ENCODE measurements at regions not wholly inside any gene's neighbourhood (a gene's known extent, or its start where the extent isn't known, plus 50 kb on each side); places are given as distances from the start of the nearest gene placed in this dataset.

DNA sequence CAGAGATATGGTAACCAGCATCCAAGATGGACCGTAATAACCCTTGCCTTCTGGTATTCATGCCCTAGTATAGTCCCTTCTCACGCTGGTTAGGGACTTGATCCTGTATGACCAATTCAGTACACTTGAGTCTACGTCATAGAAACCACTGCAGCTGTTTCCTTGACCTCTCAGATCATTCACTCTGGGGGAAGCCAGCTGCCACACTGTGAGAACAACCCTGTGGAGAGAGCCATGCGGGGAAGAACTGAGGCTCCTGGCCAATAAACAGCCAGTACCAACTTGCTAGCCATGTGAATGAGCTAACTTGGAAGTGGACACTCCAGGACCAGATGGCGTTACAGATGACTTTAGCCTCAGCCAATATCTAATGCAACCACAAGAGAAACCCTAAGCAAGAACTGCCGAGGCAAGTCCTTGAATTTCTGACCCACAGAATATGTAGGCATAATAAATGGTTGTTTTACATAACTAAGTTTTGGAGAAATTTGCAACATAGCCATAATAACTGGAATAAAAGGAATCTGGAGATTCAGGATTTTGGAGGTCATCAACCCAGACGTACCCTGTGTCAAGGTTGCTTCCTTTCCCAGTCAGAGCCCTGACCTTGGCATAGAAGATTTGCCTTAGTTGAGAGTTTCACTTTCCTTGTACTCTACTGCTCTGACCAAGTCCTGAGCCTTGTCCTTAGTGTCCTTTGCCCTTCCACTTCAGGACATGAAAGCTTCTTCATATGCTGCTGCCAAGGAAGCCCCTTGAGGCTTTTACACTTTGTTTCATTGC, 87.3 kb upstream of the ZNF81 start:
- Histone ChIP-seq H3K27me3 (ENCODE audit: insufficient read depth) (peaks cover 11% of the 10 kb centered on the region; the same call in 1 of the 2 replicates), H3K4me3 (ENCODE audit: low read depth in 2 of 2, low read length in 1 of 2) (no peak overlapping the region), H3K36me3 (replicated peaks in 1 of 2; ENCODE audit: control insufficient read depth in 1 of 2, insufficient read depth in 2 of 2, low read length in 1 of 2) (no peaks in the 10 kb centered on the region), H3K9me2 (no peaks in the 10 kb centered on the region), H2AFZ (ENCODE audit: low read depth) (no peak overlapping the region), H3F3A (replicated peaks; ENCODE audit: insufficient read depth) (no peaks in the 10 kb centered on the region), H4K20me1 (ENCODE audit: insufficient read depth) (no peaks in the 10 kb centered on the region), H3K4me1 (ENCODE audit: control insufficient read depth in 1 of 2, insufficient read depth in 2 of 2, low read depth in 1 of 2, low read length in 1 of 2) (no peaks in the 10 kb centered on the region), H3K79me2 (ENCODE audit: insufficient read depth) (no peaks in the 10 kb centered on the region), H3K27ac (ENCODE audit: low read depth in 2 of 2, low read length in 1 of 2) (no peak overlapping the region), H3K9ac (no peak overlapping the region), H3K9me3 (no peaks in the 10 kb centered on the region), H3K4me2 (no peak overlapping the region)
- no peak for DNase-seq
- ChIA-PET CTCF (no interaction called here), POLR2A (no interaction called here)
- WGBS (ENCODE audit: low lambda C conversion rate): 17% methylated on average over 6 of the region's 7 CpGs
- TF ChIP-seq GABPA (IDR thresholded peaks at IDR 0.05; ENCODE audit: low read depth): no peak
- TF ChIP-seq EP300 (IDR thresholded peaks at IDR 0.05; ENCODE audit: borderline replicate concordance in 1 of 2, low read depth in 1 of 2, low read length in 1 of 2): no peak
- TF ChIP-seq MEF2A (IDR thresholded peaks at IDR 0.05; ENCODE audit: borderline replicate concordance, low read depth): no peak
- TF ChIP-seq FOSL2 (IDR thresholded peaks at IDR 0.05; ENCODE audit: borderline replicate concordance, low read depth): no peak
- TF ChIP-seq FOXJ3 (CRISPR knock-in tag; IDR thresholded peaks at IDR 0.05): no peak
- TF ChIP-seq, protein P1, sequence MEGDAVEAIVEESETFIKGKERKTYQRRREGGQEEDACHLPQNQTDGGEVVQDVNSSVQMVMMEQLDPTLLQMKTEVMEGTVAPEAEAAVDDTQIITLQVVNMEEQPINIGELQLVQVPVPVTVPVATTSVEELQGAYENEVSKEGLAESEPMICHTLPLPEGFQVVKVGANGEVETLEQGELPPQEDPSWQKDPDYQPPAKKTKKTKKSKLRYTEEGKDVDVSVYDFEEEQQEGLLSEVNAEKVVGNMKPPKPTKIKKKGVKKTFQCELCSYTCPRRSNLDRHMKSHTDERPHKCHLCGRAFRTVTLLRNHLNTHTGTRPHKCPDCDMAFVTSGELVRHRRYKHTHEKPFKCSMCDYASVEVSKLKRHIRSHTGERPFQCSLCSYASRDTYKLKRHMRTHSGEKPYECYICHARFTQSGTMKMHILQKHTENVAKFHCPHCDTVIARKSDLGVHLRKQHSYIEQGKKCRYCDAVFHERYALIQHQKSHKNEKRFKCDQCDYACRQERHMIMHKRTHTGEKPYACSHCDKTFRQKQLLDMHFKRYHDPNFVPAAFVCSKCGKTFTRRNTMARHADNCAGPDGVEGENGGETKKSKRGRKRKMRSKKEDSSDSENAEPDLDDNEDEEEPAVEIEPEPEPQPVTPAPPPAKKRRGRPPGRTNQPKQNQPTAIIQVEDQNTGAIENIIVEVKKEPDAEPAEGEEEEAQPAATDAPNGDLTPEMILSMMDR (IDR thresholded peaks at IDR 0.05): no peak
- no peak for TF ChIP-seq FOXM1 (IDR thresholded peaks at IDR 0.05; ENCODE audit: low read depth)
- no peak for TF ChIP-seq GATA2 (CRISPR knock-in tag; IDR thresholded peaks at IDR 0.05)
- TF ChIP-seq SIN3A (IDR thresholded peaks at IDR 0.05; ENCODE audit: borderline replicate concordance, low read depth, low read length): no peak
- no peak for TF ChIP-seq NRF1 (IDR thresholded peaks at IDR 0.05; ENCODE audit: low read depth, low read length)
- no peak for TF ChIP-seq TEAD4 (IDR thresholded peaks at IDR 0.05; ENCODE audit: borderline replicate concordance, insufficient read depth)
- TF ChIP-seq NFIC (IDR thresholded peaks at IDR 0.05; ENCODE audit: borderline replicate concordance): no peak

DNA sequence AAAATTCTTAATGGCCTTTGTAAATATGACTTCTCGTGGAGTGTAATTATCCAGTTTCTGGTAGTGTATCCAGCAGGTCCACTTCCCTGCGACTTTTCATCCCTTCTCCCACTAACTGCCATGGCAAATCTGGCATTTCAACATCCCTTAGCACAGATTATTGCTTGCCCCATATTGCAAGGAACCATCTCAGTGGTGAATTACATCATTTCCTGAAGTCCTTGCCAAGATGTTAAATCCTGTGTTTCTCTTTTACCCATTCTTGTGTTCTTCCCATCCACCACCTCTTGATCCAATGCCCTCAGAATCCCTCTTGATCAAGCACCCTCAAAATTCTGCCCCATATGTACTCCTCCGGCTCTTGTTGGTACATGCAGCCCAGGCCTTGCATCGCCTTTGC, 88.1 kb upstream of the ZNF81 start:
- no peak for DNase-seq
- H3K9me3 ChIP-seq: no peaks in the 10 kb centered on the region
- WGBS (ENCODE audit: low lambda C conversion rate): 15% methylated on average over 4 of the region's 4 CpGs
- ChIA-PET CTCF (no interaction called here), POLR2A (no interaction called here)
- H3K9me2 ChIP-seq: no peaks in the 10 kb centered on the region
- H3K9ac ChIP-seq: no peak overlapping the region
- H3K4me2 ChIP-seq: no peak overlapping the region
- H3F3A ChIP-seq (replicated peaks; ENCODE audit: insufficient read depth): no peaks in the 10 kb centered on the region
- H4K20me1 ChIP-seq (ENCODE audit: insufficient read depth): no peaks in the 10 kb centered on the region
- no peak overlapping the region for H3K4me3 ChIP-seq (ENCODE audit: low read depth in 2 of 2, low read length in 1 of 2)
- H3K27ac ChIP-seq (ENCODE audit: low read depth in 2 of 2, low read length in 1 of 2): no peak overlapping the region
- peaks cover 11% of the 10 kb centered on the region; the same call in 1 of the 2 replicates for H3K27me3 ChIP-seq (ENCODE audit: insufficient read depth)
- no peaks in the 10 kb centered on the region for H3K4me1 ChIP-seq (ENCODE audit: control insufficient read depth in 1 of 2, insufficient read depth in 2 of 2, low read depth in 1 of 2, low read length in 1 of 2)
- H3K79me2 ChIP-seq (ENCODE audit: insufficient read depth): no peaks in the 10 kb centered on the region
- H2AFZ ChIP-seq (ENCODE audit: low read depth): no peak overlapping the region
- TF ChIP-seq, protein P2, sequence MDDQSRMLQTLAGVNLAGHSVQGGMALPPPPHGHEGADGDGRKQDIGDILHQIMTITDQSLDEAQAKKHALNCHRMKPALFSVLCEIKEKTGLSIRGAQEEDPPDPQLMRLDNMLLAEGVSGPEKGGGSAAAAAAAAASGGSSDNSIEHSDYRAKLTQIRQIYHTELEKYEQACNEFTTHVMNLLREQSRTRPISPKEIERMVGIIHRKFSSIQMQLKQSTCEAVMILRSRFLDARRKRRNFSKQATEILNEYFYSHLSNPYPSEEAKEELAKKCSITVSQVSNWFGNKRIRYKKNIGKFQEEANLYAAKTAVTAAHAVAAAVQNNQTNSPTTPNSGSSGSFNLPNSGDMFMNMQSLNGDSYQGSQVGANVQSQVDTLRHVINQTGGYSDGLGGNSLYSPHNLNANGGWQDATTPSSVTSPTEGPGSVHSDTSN (IDR thresholded peaks at IDR 0.05): no peak
- no peak for TF ChIP-seq RAD21 (IDR thresholded peaks at IDR 0.05; ENCODE audit: low read length)
- no peak for TF ChIP-seq RFX5 (IDR thresholded peaks at IDR 0.05; ENCODE audit: low read length)
- no peak for TF ChIP-seq MEF2A (IDR thresholded peaks at IDR 0.05; ENCODE audit: borderline replicate concordance, low read depth)
- TF ChIP-seq, protein P3, sequence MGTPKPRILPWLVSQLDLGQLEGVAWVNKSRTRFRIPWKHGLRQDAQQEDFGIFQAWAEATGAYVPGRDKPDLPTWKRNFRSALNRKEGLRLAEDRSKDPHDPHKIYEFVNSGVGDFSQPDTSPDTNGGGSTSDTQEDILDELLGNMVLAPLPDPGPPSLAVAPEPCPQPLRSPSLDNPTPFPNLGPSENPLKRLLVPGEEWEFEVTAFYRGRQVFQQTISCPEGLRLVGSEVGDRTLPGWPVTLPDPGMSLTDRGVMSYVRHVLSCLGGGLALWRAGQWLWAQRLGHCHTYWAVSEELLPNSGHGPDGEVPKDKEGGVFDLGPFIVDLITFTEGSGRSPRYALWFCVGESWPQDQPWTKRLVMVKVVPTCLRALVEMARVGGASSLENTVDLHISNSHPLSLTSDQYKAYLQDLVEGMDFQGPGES (IDR thresholded peaks at IDR 0.05; ENCODE audit: low read depth, low read length): no peak
- no peak for TF ChIP-seq ELF1 (IDR thresholded peaks at IDR 0.05)
- no peak for TF ChIP-seq FOXM1 (IDR thresholded peaks at IDR 0.05; ENCODE audit: low read depth)
- H3K36me3 ChIP-seq (replicated peaks in 1 of 2; ENCODE audit: control insufficient read depth in 1 of 2, insufficient read depth in 2 of 2, low read length in 1 of 2): no peaks in the 10 kb centered on the region
